GM23338 (cell line): ENCODE measurements at regions not wholly inside any gene's neighbourhood (a gene's known extent, or its start where the extent isn't known, plus 50 kb on each side); places are given as distances from the start of the nearest gene placed in this dataset.

Experiments
- ATAC-seq: fragments of 200-7000 bp; cut with Tn5 transposase; 3 replicates; pipeline ENCODE4 v1.9.1; 2020
- DNase-seq: peaks from one replicate; pipeline ENCODE4 v3.0.0-alpha.2; 2015; ENCODE audit warnings: low spot score
- H2AFZ ChIP-seq: fragments of 200-600 bp; sonication (generic); 2 replicates; pipeline ENCODE4 v1.8.0; 2016; ENCODE audit warnings: antibody characterized with exemption, mild to moderate bottlenecking, moderate library complexity
- H3F3A ChIP-seq: fragments of 200-600 bp; sonication (generic); replicated peaks from 2 replicates; pipeline ENCODE4 v1.8.0; 2017; ENCODE audit warnings: antibody characterized with exemption, mixed run types, low read depth
- H3K27ac ChIP-seq: fragments of 200-600 bp; sonication (generic); 2 replicates; pipeline ENCODE4 v1.6.1; 2016; ENCODE audit warnings: low read depth
- H3K27me3 ChIP-seq: fragments of 200-600 bp; sonication (generic); 2 replicates; pipeline ENCODE4 v1.8.0; 2016; ENCODE audit warnings: mild to moderate bottlenecking, mixed run types, moderate library complexity; ENCODE audit not compliant: insufficient read depth
- H3K36me3 ChIP-seq: fragments of 200-600 bp; sonication (generic); 2 replicates; pipeline ENCODE4 v1.8.0; 2016; ENCODE audit warnings: mild to moderate bottlenecking; ENCODE audit not compliant: insufficient read depth
- H3K4me1 ChIP-seq: fragments of 200-600 bp; sonication (generic); 2 replicates; pipeline ENCODE4 v1.8.0; 2016; ENCODE audit warnings: mild to moderate bottlenecking, moderate library complexity; ENCODE audit not compliant: insufficient read depth
- H3K4me2 ChIP-seq: fragments of 200-600 bp; sonication (generic); 2 replicates; pipeline ENCODE4 v1.7.1; 2017; ENCODE audit warnings: mixed run types
- H3K4me3 ChIP-seq: fragments of 200-600 bp; sonication (generic); 2 replicates; pipeline ENCODE4 v1.6.1; 2016; ENCODE audit warnings: mixed run types
- H3K79me2 ChIP-seq: fragments of 200-600 bp; sonication (generic); replicated peaks from 2 replicates; pipeline ENCODE4 v1.8.0; 2017; ENCODE audit warnings: mild to moderate bottlenecking; ENCODE audit not compliant: insufficient read depth
- H3K9me2 ChIP-seq: fragments of 200-600 bp; sonication (generic); 2 replicates; pipeline ENCODE4 v1.8.0; 2017; ENCODE audit not compliant: insufficient read depth
- H4K20me1 ChIP-seq: fragments of 200-600 bp; sonication (generic); replicated peaks from 2 replicates; pipeline ENCODE4 v1.8.0; 2017; ENCODE audit warnings: mild to moderate bottlenecking; ENCODE audit not compliant: insufficient read depth
- H3K27ac Mint-ChIP-seq: 2 replicates; pipeline ENCODE4 v1.8.0; 2020; ENCODE audit warnings: inconsistent platforms, mild to moderate bottlenecking, moderate library complexity, mixed read lengths
- H3K27me3 Mint-ChIP-seq: 3 replicates; pipeline ENCODE4 v1.8.0; 2022; ENCODE audit warnings: low read depth, mild to moderate bottlenecking, moderate library complexity, mixed read lengths, inconsistent platforms; ENCODE audit not compliant: insufficient read depth, poor library complexity
- H3K36me3 Mint-ChIP-seq: 3 replicates; pipeline ENCODE4 v1.8.0; 2021; ENCODE audit warnings: low read depth, mild to moderate bottlenecking, inconsistent platforms, moderate library complexity, mixed read lengths
- H3K4me1 Mint-ChIP-seq: 3 replicates; pipeline ENCODE4 v1.8.0; 2020; ENCODE audit warnings: mild to moderate bottlenecking, inconsistent platforms, mixed read lengths
- H3K4me3 Mint-ChIP-seq: 3 replicates; pipeline ENCODE4 v1.8.0; 2021; ENCODE audit warnings: moderate library complexity, mild to moderate bottlenecking, inconsistent platforms, mixed read lengths
- H3K9me3 Mint-ChIP-seq: 3 replicates; pipeline ENCODE4 v1.8.0; 2020; ENCODE audit warnings: moderate library complexity, mild to moderate bottlenecking, inconsistent platforms, mixed read lengths
- CTCF ChIP-seq, 2 experiments: fragments of 200-600 bp in 1 of 2; sonication (generic) in 1 of 2; conservative IDR thresholded peaks; 2 replicates each; pipeline versions ENCODE4 v1.5.1 to v1.6.1; 2016 to 2017; ENCODE audit warnings: antibody characterized with exemption in 2 of 2, low read depth in 2 of 2, mild to moderate bottlenecking in 2 of 2, moderate library complexity in 1 of 2
- ETS1 ChIP-seq: IDR thresholded peaks from 2 replicates; pipeline ENCODE4 v1.6.1; 2016; ENCODE audit warnings: antibody characterized with exemption
- EZH2 ChIP-seq: fragments of 200-600 bp; sonication (generic); IDR thresholded peaks from one replicate; pipeline ENCODE4 v1.8.0; 2017; ENCODE audit warnings: antibody characterized with exemption, mild to moderate bottlenecking, low read depth; ENCODE audit not compliant: unreplicated experiment
- EZH2phosphoT487 ChIP-seq: fragments of 200-600 bp; sonication (generic); IDR thresholded peaks from one replicate; pipeline ENCODE4 v1.8.1; 2018; ENCODE audit warnings: antibody characterized with exemption; ENCODE audit not compliant: unreplicated experiment
- JUNB ChIP-seq: IDR thresholded peaks from one replicate; pipeline ENCODE4 v1.6.1; 2016; ENCODE audit warnings: antibody characterized with exemption; ENCODE audit not compliant: unreplicated experiment
- NANOG ChIP-seq: IDR thresholded peaks from 2 replicates; pipeline ENCODE4 v1.6.1; 2016; ENCODE audit warnings: antibody characterized with exemption, borderline replicate concordance
- REST ChIP-seq: IDR thresholded peaks from one replicate; pipeline ENCODE4 v1.6.1; 2018; ENCODE audit warnings: antibody characterized with exemption; ENCODE audit not compliant: unreplicated experiment
- STAT1 ChIP-seq: IDR thresholded peaks from one replicate; pipeline ENCODE4 v1.6.1; 2016; ENCODE audit warnings: antibody characterized with exemption; ENCODE audit not compliant: unreplicated experiment
- ZNF114 ChIP-seq: fragments of 250-450 bp; sonication (Bioruptor Pico); IDR thresholded peaks from 2 replicates; pipeline ENCODE4 v1.5.0; 2020; ENCODE audit warnings: mild to moderate bottlenecking, moderate library complexity
- ZNF331 ChIP-seq: fragments of 250-450 bp; sonication (Bioruptor Pico); IDR thresholded peaks from 2 replicates; pipeline ENCODE4 v1.5.0; 2020; ENCODE audit warnings: low read depth, mild to moderate bottlenecking, moderate library complexity

GRCh38 chr16:64138621-64139020, 983.2 kb downstream of the CDH11 start:
- no peaks in the 10 kb centered on the region for H3K36me3 Mint-ChIP-seq
- no peak overlapping the region for H3K27ac ChIP-seq
- no peaks in the 10 kb centered on the region for H3K9me2 ChIP-seq
- H3K27me3 ChIP-seq: no peaks in the 10 kb centered on the region
- ATAC-seq (no peak), DNase-seq (no peak)
- no peak overlapping the region for H2AFZ ChIP-seq
- no peak overlapping the region for H3K4me2 ChIP-seq
- no peak for TF ChIP-seq STAT1
- no peak for TF ChIP-seq ZNF331 (CRISPR knock-in tag)
- TF ChIP-seq EZH2: no peak
- no peak for TF ChIP-seq ETS1
- no peak for TF ChIP-seq REST
- no peak for TF ChIP-seq NANOG
- no peak for TF ChIP-seq ZNF114 (CRISPR knock-in tag)
- TF ChIP-seq EZH2phosphoT487: no peak
- H3K79me2 ChIP-seq: no peaks in the 10 kb centered on the region
- no peaks in the 10 kb centered on the region for H3K27me3 Mint-ChIP-seq
- H3K4me1 Mint-ChIP-seq: peaks cover 5% of the 10 kb centered on the region; the same call in 2 of the 3 replicates
- 0 out of 2 replicates have a peak, but pooled peaks cover 8% of the 10 kb centered on the region for H3K4me1 ChIP-seq
- no peaks in the 10 kb centered on the region for H4K20me1 ChIP-seq
- no peaks in the 10 kb centered on the region for H3F3A ChIP-seq
- H3K4me3 ChIP-seq: no peak overlapping the region
- H3K27ac Mint-ChIP-seq: no peak overlapping the region
- no peaks in the 10 kb centered on the region; the same call in 2 of the 3 replicates for H3K9me3 Mint-ChIP-seq
- H3K4me3 Mint-ChIP-seq: no peak overlapping the region
- H3K36me3 ChIP-seq: no peaks in the 10 kb centered on the region

- H3K4me3 ChIP-seq: no peak overlapping the region
- no peaks in the 10 kb centered on the region for H3K9me2 ChIP-seq
- ATAC-seq (no peak), DNase-seq (no peak)
- no peaks in the 10 kb centered on the region for H3K36me3 ChIP-seq
- H3K79me2 ChIP-seq: no peaks in the 10 kb centered on the region
- peak overlapping the region; percentile 72; the same call in 1 of the 2 replicates for H2AFZ ChIP-seq
- Mint-ChIP-seq H3K4me3 (no peak overlapping the region), H3K36me3 (no peaks in the 10 kb centered on the region), H3K9me3 (no peaks in the 10 kb centered on the region; the same call in 2 of the 3 replicates), H3K4me1 (peaks cover 7% of the 10 kb centered on the region), H3K27ac (peak overlapping the region; percentile 53; the same call in 1 of the 2 replicates), H3K27me3 (no peaks in the 10 kb centered on the region)
- H3K4me2 ChIP-seq: no peak overlapping the region
- no peaks in the 10 kb centered on the region for H3F3A ChIP-seq
- 0 out of 2 replicates have a peak, but pooled peaks cover 8% of the 10 kb centered on the region for H3K4me1 ChIP-seq
- H3K27me3 ChIP-seq: no peaks in the 10 kb centered on the region
- no peaks in the 10 kb centered on the region for H4K20me1 ChIP-seq
- no peak overlapping the region for H3K27ac ChIP-seq
- TF ChIP-seq CTCF (conservative IDR thresholded peaks at IDR 0.05; ENCODE audit: low read depth in 2 of 2) (no peak), JUNB (no peak), EZH2phosphoT487 (no peak), STAT1 (no peak)
Measured at GRCh38 chr16:64138006-64138405, 983.9 kb downstream of the CDH11 start.
